ENCODE measurements at regions not wholly inside any gene's neighbourhood (a gene's known extent, or its start where the extent isn't known, plus 50 kb on each side); places are given as distances from the start of the nearest gene placed in this dataset.
A peak's percentile ranks its signal among the peaks of the same experiment; 100 is the strongest.
"Not testable (repeated sequence)": the region's sequence is repeated elsewhere in the genome, so short reads cannot be mapped to it uniquely, and the experiment has no call there.

DNA sequence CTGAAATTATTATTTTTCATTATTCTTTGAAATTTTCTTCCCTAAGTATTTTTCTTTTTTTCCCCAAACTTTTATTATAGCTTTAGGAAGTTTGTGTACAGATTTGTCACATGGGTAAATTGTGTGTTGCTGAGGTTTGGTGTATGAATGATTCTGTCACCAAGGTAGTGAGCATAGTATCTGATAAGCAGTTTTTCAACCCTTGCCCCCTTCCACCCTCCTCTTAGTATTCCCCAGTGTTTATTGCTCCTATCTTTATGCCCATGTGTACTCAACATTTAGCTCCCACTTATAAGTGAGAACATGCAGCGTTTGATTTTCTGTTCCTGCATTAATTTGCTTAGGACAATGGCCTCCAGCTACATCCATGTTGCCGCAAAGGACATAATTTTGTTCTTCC, 103.9 kb upstream of the MAGEB2 start:
- no peaks in the 10 kb centered on the region for H3K9me3 ChIP-seq (ENCODE audit: control insufficient read depth, insufficient read depth, low read length)
- 65% methylated on average over 2 of the region's 2 CpGs for WGBS (ENCODE audit: insufficient coverage)
- H3K4me1 ChIP-seq (ENCODE audit: control insufficient read depth, insufficient read depth, low read length) = no peaks in the 10 kb centered on the region
- H3K27me3 ChIP-seq (ENCODE audit: control insufficient read depth, insufficient read depth, low read length) = no peaks in the 10 kb centered on the region
- H3K36me3 ChIP-seq (ENCODE audit: control insufficient read depth, insufficient read depth, low read length) = no peaks in the 10 kb centered on the region
- H3K27ac ChIP-seq (ENCODE audit: low read depth, low read length) = no peak overlapping the region
- no peak overlapping the region for H3K4me3 ChIP-seq (ENCODE audit: low read depth, low read length)
- DNase-seq (ENCODE audit: low read depth in 4 of 6, low spot score in 6 of 6) = no peak

DNA sequence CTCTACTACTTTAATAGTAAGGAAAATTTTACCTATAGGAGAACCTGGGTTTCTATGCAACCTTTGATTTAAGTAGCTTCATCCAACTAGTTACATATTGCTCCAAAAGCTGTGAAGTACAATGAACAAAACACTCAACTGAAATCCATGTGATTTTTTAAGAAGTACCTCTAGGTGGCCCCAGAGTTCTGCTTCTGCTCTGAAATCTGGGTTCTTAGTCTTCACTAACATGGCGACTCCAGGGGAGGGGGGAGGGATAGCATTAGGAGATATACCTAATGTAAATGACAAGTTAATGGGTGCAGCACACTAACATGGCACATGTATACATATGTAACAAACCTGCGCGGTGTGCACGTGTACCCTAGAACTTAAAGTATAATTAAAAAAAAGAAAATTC, 73.4 kb upstream of the MAGEB2 start:
- H3K36me3 ChIP-seq (ENCODE audit: control insufficient read depth, insufficient read depth, low read length) = no peaks in the 10 kb centered on the region
- H3K27me3 ChIP-seq (ENCODE audit: control insufficient read depth, insufficient read depth, low read length) = peaks cover under 1% of the 10 kb centered on the region
- H3K4me3 ChIP-seq (ENCODE audit: low read depth, low read length) = no peak overlapping the region
- no peak overlapping the region for H3K27ac ChIP-seq (ENCODE audit: low read depth, low read length)
- H3K4me1 ChIP-seq (ENCODE audit: control insufficient read depth, insufficient read depth, low read length) = no peaks in the 10 kb centered on the region
- no peaks in the 10 kb centered on the region for H3K9me3 ChIP-seq (ENCODE audit: control insufficient read depth, insufficient read depth, low read length)
- peak in 2 of 6 donors; percentile 5 to 8 for DNase-seq (ENCODE audit: low read depth in 4 of 6, low spot score in 6 of 6)
- no CpG with 5 or more reads among the region's 4 CpGs for WGBS (ENCODE audit: insufficient coverage)

GRCh38 chrX:30144221-30144620, 71.1 kb upstream of the MAGEB2 start:
- H3K4me3 ChIP-seq (ENCODE audit: low read depth, low read length) = no peak overlapping the region
- H3K27ac ChIP-seq (ENCODE audit: low read depth, low read length) = no peak overlapping the region
- no peaks in the 10 kb centered on the region for H3K9me3 ChIP-seq (ENCODE audit: control insufficient read depth, insufficient read depth, low read length)
- H3K4me1 ChIP-seq (ENCODE audit: control insufficient read depth, insufficient read depth, low read length) = no peaks in the 10 kb centered on the region
- peaks cover 2% of the 10 kb centered on the region for H3K27me3 ChIP-seq (ENCODE audit: control insufficient read depth, insufficient read depth, low read length)
- no peak for DNase-seq (ENCODE audit: low read depth in 4 of 6, low spot score in 6 of 6)
- H3K36me3 ChIP-seq (ENCODE audit: control insufficient read depth, insufficient read depth, low read length) = no peaks in the 10 kb centered on the region

- DNase-seq (ENCODE audit: low read depth in 4 of 6, low spot score in 6 of 6) = no peak
- H3K36me3 ChIP-seq (ENCODE audit: control insufficient read depth, insufficient read depth, low read length) = no peaks in the 10 kb centered on the region
- H3K4me1 ChIP-seq (ENCODE audit: control insufficient read depth, insufficient read depth, low read length) = no peaks in the 10 kb centered on the region
- peaks cover 2% of the 10 kb centered on the region for H3K27me3 ChIP-seq (ENCODE audit: control insufficient read depth, insufficient read depth, low read length)
- H3K4me3 ChIP-seq (ENCODE audit: low read depth, low read length) = no peak overlapping the region
- WGBS (ENCODE audit: insufficient coverage) = 92% methylated on average over 4 of the region's 6 CpGs
- H3K27ac ChIP-seq (ENCODE audit: low read depth, low read length) = no peak overlapping the region
- H3K9me3 ChIP-seq (ENCODE audit: control insufficient read depth, insufficient read depth, low read length) = no peaks in the 10 kb centered on the region
Measured at GRCh38 chrX:30144971-30145731, 70.2 kb upstream of the MAGEB2 start.

DNA sequence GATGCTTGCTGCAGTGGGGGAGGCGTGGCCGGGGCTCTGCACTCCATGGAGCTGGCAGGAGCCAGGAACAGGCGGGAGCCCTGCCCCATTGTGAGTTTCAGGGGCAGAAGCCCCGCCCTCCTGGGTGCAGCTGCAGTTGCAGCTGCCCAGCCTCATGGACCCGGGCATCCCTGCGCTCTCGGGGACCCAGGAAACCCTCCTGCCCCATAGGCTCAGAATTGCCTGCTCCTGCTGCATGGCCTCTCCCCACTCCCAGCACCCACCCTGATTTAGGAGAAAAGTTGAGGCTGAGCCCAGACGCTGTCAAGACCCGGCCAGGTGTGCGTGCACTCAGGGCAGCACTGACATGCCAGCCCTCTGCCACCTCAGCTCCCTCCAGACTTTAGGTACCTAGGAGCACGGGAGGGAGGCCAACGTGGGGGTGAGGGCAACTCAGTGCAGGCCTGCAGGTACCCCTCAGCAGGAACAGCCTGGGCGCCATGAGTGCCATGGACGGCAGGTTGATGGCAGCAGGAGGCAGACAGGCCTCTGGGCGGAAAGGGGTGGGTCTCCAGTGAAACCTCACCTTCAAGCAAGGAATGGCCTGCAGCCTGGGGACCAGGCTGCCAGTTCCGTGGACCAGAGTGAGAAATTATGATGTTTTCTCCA, 67.2 kb upstream of the MAGEB2 start:
- H3K27me3 ChIP-seq (ENCODE audit: control insufficient read depth, insufficient read depth, low read length) = peaks cover 2% of the 10 kb centered on the region
- DNase-seq (ENCODE audit: low read depth in 4 of 6, low spot score in 6 of 6) = no peak
- no peaks in the 10 kb centered on the region for H3K36me3 ChIP-seq (ENCODE audit: control insufficient read depth, insufficient read depth, low read length)
- H3K4me1 ChIP-seq (ENCODE audit: control insufficient read depth, insufficient read depth, low read length) = no peaks in the 10 kb centered on the region
- WGBS (ENCODE audit: insufficient coverage) = 80% methylated on average over 15 of the region's 16 CpGs
- no peaks in the 10 kb centered on the region for H3K9me3 ChIP-seq (ENCODE audit: control insufficient read depth, insufficient read depth, low read length)
- no peak overlapping the region for H3K4me3 ChIP-seq (ENCODE audit: low read depth, low read length)
- no peak overlapping the region for H3K27ac ChIP-seq (ENCODE audit: low read depth, low read length)

- 86% methylated on average over 4 of the region's 6 CpGs for WGBS (ENCODE audit: insufficient coverage)
- not testable (repeated sequence) for H3K9me3 ChIP-seq (ENCODE audit: control insufficient read depth, insufficient read depth, low read length); H3K4me3 ChIP-seq (ENCODE audit: low read depth, low read length); H3K36me3 ChIP-seq (ENCODE audit: control insufficient read depth, insufficient read depth, low read length); H3K27ac ChIP-seq (ENCODE audit: low read depth, low read length); DNase-seq (ENCODE audit: low read depth in 4 of 6, low spot score in 6 of 6); H3K4me1 ChIP-seq (ENCODE audit: control insufficient read depth, insufficient read depth, low read length); H3K27me3 ChIP-seq (ENCODE audit: control insufficient read depth, insufficient read depth, low read length)
Measured at GRCh38 chrX:30149206-30149605, 66.2 kb upstream of the MAGEB2 start.

- Histone ChIP-seq H3K36me3 (ENCODE audit: control insufficient read depth, insufficient read depth, low read length) (no peaks in the 10 kb centered on the region), H3K27me3 (ENCODE audit: control insufficient read depth, insufficient read depth, low read length) (peaks cover 2% of the 10 kb centered on the region), H3K27ac (ENCODE audit: low read depth, low read length) (no peak overlapping the region), H3K9me3 (ENCODE audit: control insufficient read depth, insufficient read depth, low read length) (no peaks in the 10 kb centered on the region), H3K4me1 (ENCODE audit: control insufficient read depth, insufficient read depth, low read length) (no peaks in the 10 kb centered on the region), H3K4me3 (ENCODE audit: low read depth, low read length) (no peak overlapping the region)
- DNase-seq (ENCODE audit: low read depth in 4 of 6, low spot score in 6 of 6) = no peak
- WGBS (ENCODE audit: insufficient coverage) = 80% methylated on average over 5 of the region's 6 CpGs
Measured at GRCh38 chrX:30150196-30150895, 65.0 kb upstream of the MAGEB2 start.

DNA sequence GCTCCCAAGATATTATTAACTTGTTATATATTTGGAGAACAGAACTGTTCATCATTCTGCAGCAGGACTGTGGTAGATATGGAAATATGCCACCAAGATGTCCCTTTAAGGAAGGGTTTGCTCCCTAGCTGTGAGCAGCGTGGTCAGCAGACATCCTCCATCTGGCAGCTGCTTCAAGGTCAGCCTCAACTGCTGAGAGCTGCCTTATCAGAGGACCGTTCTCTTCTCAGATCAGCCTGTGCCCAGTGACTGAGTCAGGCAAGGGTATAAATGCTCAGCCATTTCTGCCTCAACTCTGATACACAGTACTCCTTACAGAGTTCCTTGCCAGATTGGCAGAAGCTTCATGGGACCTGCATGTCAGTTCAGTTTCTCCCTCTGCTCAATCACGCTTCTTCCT, 63.4 kb upstream of the MAGEB2 start:
- no peak overlapping the region for H3K4me3 ChIP-seq (ENCODE audit: low read depth, low read length)
- peaks cover 2% of the 10 kb centered on the region for H3K27me3 ChIP-seq (ENCODE audit: control insufficient read depth, insufficient read depth, low read length)
- H3K36me3 ChIP-seq (ENCODE audit: control insufficient read depth, insufficient read depth, low read length) = no peaks in the 10 kb centered on the region
- 66% methylated on average over 3 of the region's 3 CpGs for WGBS (ENCODE audit: insufficient coverage)
- no peak overlapping the region for H3K27ac ChIP-seq (ENCODE audit: low read depth, low read length)
- H3K9me3 ChIP-seq (ENCODE audit: control insufficient read depth, insufficient read depth, low read length) = no peaks in the 10 kb centered on the region
- DNase-seq (ENCODE audit: low read depth in 4 of 6, low spot score in 6 of 6) = no peak
- no peaks in the 10 kb centered on the region for H3K4me1 ChIP-seq (ENCODE audit: control insufficient read depth, insufficient read depth, low read length)

GRCh38 chrX:30153175-30153880, 62.0 kb upstream of the MAGEB2 start:
- DNase-seq (ENCODE audit: low read depth in 4 of 6, low spot score in 6 of 6) = no peak

More at GRCh38 chrX:30153175-30153880, 62.0 kb upstream of the MAGEB2 start:
- Histone ChIP-seq H3K4me3 (ENCODE audit: low read depth, low read length) (no peak overlapping the region), H3K4me1 (ENCODE audit: control insufficient read depth, insufficient read depth, low read length) (no peaks in the 10 kb centered on the region), H3K27me3 (ENCODE audit: control insufficient read depth, insufficient read depth, low read length) (no peaks in the 10 kb centered on the region), H3K36me3 (ENCODE audit: control insufficient read depth, insufficient read depth, low read length) (no peaks in the 10 kb centered on the region), H3K27ac (ENCODE audit: low read depth, low read length) (no peak overlapping the region), H3K9me3 (ENCODE audit: control insufficient read depth, insufficient read depth, low read length) (no peaks in the 10 kb centered on the region)
- 79% methylated on average over 4 of the region's 7 CpGs for whole genome bisulfite sequencing (ENCODE audit: insufficient coverage)
